ENCODE measurements at regions not wholly inside any gene's neighbourhood (a gene's known extent, or its start where the extent isn't known, plus 50 kb on each side); places are given as distances from the start of the nearest gene placed in this dataset.

DNA sequence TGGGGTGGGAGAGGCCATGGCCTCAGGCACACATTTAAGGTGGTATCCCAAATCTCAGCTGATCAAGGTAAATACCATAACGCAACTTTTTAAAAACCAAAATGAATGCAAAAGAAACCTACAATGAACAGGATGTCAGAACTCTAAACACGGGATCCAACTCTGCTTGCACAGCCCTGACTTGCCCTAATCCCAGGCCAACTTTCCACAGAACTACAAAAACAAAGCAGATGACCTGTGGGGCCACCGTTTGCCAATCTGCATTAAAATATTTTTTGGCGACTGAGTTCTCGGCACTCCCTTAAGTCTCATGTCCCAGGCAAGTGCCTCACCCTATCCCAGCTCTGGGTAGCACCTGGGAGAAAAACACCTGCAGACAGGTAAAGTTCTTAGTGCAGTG, 110.5 kb downstream of the ZFP64 start:
- H3K9me3 ChIP-seq (ENCODE audit: low read length) = no peaks in the 10 kb centered on the region
- H4K20me1 ChIP-seq (ENCODE audit: insufficient read depth) = no peaks in the 10 kb centered on the region
- H3K27ac ChIP-seq (ENCODE audit: low read length) = no peak overlapping the region
- no peaks in the 10 kb centered on the region for H3K9me2 ChIP-seq (ENCODE audit: insufficient read depth, low read length)
- no peak overlapping the region for H2AFZ ChIP-seq (ENCODE audit: low read depth, low read length)
- H3K27me3 ChIP-seq (ENCODE audit: insufficient read depth, low read depth, low read length) = no peaks in the 10 kb centered on the region
- TF ChIP-seq RAD21 (conservative IDR thresholded peaks at IDR 0.05) (no peak), TAF1 (IDR thresholded peaks at IDR 0.05; ENCODE audit: low read depth) (no peak), EZH2 (IDR thresholded peaks at IDR 0.05; ENCODE audit: borderline replicate concordance, insufficient read depth, low read length, poor library complexity, severe bottlenecking) (no peak), MXI1 (conservative IDR thresholded peaks at IDR 0.05; ENCODE audit: poor library complexity, severe bottlenecking) (no peak), POLR2AphosphoS5 (IDR thresholded peaks at IDR 0.05) (no peak), SMC3 (conservative IDR thresholded peaks at IDR 0.05; ENCODE audit: poor library complexity) (no peak), EP300 (conservative IDR thresholded peaks at IDR 0.05; ENCODE audit: poor library complexity, severe bottlenecking) (no peak)
- TF ChIP-seq, protein P1, sequence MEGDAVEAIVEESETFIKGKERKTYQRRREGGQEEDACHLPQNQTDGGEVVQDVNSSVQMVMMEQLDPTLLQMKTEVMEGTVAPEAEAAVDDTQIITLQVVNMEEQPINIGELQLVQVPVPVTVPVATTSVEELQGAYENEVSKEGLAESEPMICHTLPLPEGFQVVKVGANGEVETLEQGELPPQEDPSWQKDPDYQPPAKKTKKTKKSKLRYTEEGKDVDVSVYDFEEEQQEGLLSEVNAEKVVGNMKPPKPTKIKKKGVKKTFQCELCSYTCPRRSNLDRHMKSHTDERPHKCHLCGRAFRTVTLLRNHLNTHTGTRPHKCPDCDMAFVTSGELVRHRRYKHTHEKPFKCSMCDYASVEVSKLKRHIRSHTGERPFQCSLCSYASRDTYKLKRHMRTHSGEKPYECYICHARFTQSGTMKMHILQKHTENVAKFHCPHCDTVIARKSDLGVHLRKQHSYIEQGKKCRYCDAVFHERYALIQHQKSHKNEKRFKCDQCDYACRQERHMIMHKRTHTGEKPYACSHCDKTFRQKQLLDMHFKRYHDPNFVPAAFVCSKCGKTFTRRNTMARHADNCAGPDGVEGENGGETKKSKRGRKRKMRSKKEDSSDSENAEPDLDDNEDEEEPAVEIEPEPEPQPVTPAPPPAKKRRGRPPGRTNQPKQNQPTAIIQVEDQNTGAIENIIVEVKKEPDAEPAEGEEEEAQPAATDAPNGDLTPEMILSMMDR (IDR thresholded peaks at IDR 0.05; ENCODE audit: poor library complexity, severe bottlenecking) = no peak
- TF ChIP-seq, protein P2, sequence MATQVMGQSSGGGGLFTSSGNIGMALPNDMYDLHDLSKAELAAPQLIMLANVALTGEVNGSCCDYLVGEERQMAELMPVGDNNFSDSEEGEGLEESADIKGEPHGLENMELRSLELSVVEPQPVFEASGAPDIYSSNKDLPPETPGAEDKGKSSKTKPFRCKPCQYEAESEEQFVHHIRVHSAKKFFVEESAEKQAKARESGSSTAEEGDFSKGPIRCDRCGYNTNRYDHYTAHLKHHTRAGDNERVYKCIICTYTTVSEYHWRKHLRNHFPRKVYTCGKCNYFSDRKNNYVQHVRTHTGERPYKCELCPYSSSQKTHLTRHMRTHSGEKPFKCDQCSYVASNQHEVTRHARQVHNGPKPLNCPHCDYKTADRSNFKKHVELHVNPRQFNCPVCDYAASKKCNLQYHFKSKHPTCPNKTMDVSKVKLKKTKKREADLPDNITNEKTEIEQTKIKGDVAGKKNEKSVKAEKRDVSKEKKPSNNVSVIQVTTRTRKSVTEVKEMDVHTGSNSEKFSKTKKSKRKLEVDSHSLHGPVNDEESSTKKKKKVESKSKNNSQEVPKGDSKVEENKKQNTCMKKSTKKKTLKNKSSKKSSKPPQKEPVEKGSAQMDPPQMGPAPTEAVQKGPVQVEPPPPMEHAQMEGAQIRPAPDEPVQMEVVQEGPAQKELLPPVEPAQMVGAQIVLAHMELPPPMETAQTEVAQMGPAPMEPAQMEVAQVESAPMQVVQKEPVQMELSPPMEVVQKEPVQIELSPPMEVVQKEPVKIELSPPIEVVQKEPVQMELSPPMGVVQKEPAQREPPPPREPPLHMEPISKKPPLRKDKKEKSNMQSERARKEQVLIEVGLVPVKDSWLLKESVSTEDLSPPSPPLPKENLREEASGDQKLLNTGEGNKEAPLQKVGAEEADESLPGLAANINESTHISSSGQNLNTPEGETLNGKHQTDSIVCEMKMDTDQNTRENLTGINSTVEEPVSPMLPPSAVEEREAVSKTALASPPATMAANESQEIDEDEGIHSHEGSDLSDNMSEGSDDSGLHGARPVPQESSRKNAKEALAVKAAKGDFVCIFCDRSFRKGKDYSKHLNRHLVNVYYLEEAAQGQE (IDR thresholded peaks at IDR 0.05; ENCODE audit: borderline replicate concordance) = no peak
- H3K4me3 ChIP-seq (ENCODE audit: low read length) = no peak overlapping the region
- no peaks in the 10 kb centered on the region for H3K79me2 ChIP-seq (replicated peaks; ENCODE audit: insufficient read depth, low read length)
- no peaks in the 10 kb centered on the region for H3K36me3 ChIP-seq (ENCODE audit: insufficient read depth, low read length)
- H3K4me2 ChIP-seq (ENCODE audit: low read length) = no peak overlapping the region
- no peaks in the 10 kb centered on the region for H3F3A ChIP-seq (ENCODE audit: insufficient read depth, low read length, poor library complexity, severe bottlenecking)
- no peak overlapping the region for H3K9ac ChIP-seq (ENCODE audit: low read length)

DNA sequence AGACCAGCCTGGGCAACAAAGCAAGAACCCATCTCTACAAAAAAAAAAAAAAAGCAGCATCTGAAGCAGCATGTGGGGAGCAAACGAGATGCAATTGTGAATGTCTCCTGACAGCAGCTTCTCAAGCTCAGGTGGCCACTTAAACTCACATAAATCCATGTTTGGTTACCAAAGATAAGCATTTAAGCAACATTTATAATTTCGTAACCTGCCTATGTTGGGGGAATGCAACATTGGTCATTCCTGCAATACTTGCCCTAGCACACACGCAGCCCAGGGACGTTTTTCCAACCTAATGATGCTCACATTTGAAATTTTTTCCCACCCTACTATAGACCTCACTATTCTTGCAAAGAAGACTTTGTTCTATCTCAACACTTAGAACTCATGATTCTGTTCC, 113.3 kb downstream of the ZFP64 start:
- Histone ChIP-seq H3K27ac (ENCODE audit: low read length) (no peak overlapping the region), H3F3A (ENCODE audit: insufficient read depth, low read length, poor library complexity, severe bottlenecking) (no peaks in the 10 kb centered on the region), H3K4me3 (ENCODE audit: low read length) (no peak overlapping the region), H2AFZ (ENCODE audit: low read depth, low read length) (no peak overlapping the region), H3K9me2 (ENCODE audit: insufficient read depth, low read length) (no peaks in the 10 kb centered on the region), H3K79me2 (replicated peaks; ENCODE audit: insufficient read depth, low read length) (no peaks in the 10 kb centered on the region), H3K9ac (ENCODE audit: low read length) (no peak overlapping the region), H4K20me1 (ENCODE audit: insufficient read depth) (no peaks in the 10 kb centered on the region), H3K27me3 (ENCODE audit: insufficient read depth, low read depth, low read length) (no peaks in the 10 kb centered on the region), H3K9me3 (ENCODE audit: low read length) (no peaks in the 10 kb centered on the region), H3K4me2 (ENCODE audit: low read length) (no peak overlapping the region), H3K36me3 (ENCODE audit: insufficient read depth, low read length) (no peaks in the 10 kb centered on the region)
- TF ChIP-seq POLR2AphosphoS5 (IDR thresholded peaks at IDR 0.05) = no peak
- no peak for TF ChIP-seq RAD21 (conservative IDR thresholded peaks at IDR 0.05)
- TF ChIP-seq EZH2 (IDR thresholded peaks at IDR 0.05; ENCODE audit: borderline replicate concordance, insufficient read depth, low read length, poor library complexity, severe bottlenecking) = no peak
- TF ChIP-seq SMC3 (conservative IDR thresholded peaks at IDR 0.05; ENCODE audit: poor library complexity) = no peak
- TF ChIP-seq, protein P2 (IDR thresholded peaks at IDR 0.05; ENCODE audit: borderline replicate concordance) = no peak
- TF ChIP-seq EP300 (conservative IDR thresholded peaks at IDR 0.05; ENCODE audit: poor library complexity, severe bottlenecking) = no peak
- TF ChIP-seq TAF1 (IDR thresholded peaks at IDR 0.05; ENCODE audit: low read depth) = no peak
- TF ChIP-seq, protein P1 (IDR thresholded peaks at IDR 0.05; ENCODE audit: poor library complexity, severe bottlenecking) = no peak
- TF ChIP-seq MXI1 (conservative IDR thresholded peaks at IDR 0.05; ENCODE audit: poor library complexity, severe bottlenecking) = no peak

Data from neural cell (in vitro differentiated cells).